HCT116 (cell line): ENCODE measurements at regions not wholly inside any gene's neighbourhood (a gene's known extent, or its start where the extent isn't known, plus 50 kb on each side); places are given as distances from the start of the nearest gene placed in this dataset.

ENCODE experiments used
- ATAC-seq: fragments of 200-7000 bp; cut with Tn5 transposase; 2 replicates; pipeline ENCODE4 v1.9.1; 2020; ENCODE audit warnings: mild to moderate bottlenecking, moderate library complexity
- BruUV-seq: library from RNA; stranded (reverse); fragments of 400-500 nt; replicated peaks from 2 replicates; lab custom pipeline; 2021; lab: Mats Ljungman, UMichigan
- CTCF ChIA-PET: fragments of 300-600 bp; sonication (Branson Sonifier 250); formaldehyde crosslinking; loops from one replicate; lab custom pipeline; 2021; ENCODE audit warnings: antibody characterized with exemption; lab: Charles Lee
- POLR2A ChIA-PET: fragments of 300-600, 350-600 bp; sonication (Branson Sonifier 250); formaldehyde crosslinking; loops from one replicate; lab custom pipeline; 2021; ENCODE audit warnings: antibody characterized with exemption; lab: Charles Lee
- RAD21 ChIA-PET, 2 experiments: fragments of 300-600 bp; sonication (Branson Sonifier 250); formaldehyde crosslinking; loops; one replicate each; lab custom pipeline; 2023; ENCODE audit warnings: low total read pairs in 2 of 2; ENCODE audit not compliant: uncharacterized antibody in 2 of 2, unreplicated experiment in 2 of 2, low non-redundant PET in 1 of 2; lab: Charles Lee
- DNase-seq: peaks from one replicate; pipeline ENCODE4 v3.0.0-alpha.2; 2010; ENCODE audit warnings: low read depth, low spot score
- H2AFZ ChIP-seq: fragments of 200-600 bp; shearing (Covaris generic), sonication (generic); 2 replicates; pipeline ENCODE4 v1.6.1; 2017; ENCODE audit warnings: low read depth, mixed run types, mixed read lengths, antibody characterized with exemption, low read length; ENCODE audit not compliant: poor library complexity, severe bottlenecking
- H3K27ac ChIP-seq: 2 replicates; pipeline ENCODE4 v1.5.1; 2012; ENCODE audit warnings: low read depth, low read length
- H3K27me3 ChIP-seq: fragments of 200-600 bp; sonication (generic); 2 replicates; pipeline ENCODE4 v1.6.1; 2016; ENCODE audit warnings: mixed run types, low read length, mixed read lengths; ENCODE audit not compliant: insufficient read depth
- H3K36me3 ChIP-seq, 2 experiments: fragments of 200-500 bp in 1 of 2; fragments of 200-600 bp in 1 of 2; sonication (Bioruptor generic) in 1 of 2; sonication (generic) in 1 of 2; 2 replicates each; pipeline versions ENCODE4 v1.5.1 to v1.6.1; 2014 to 2016; ENCODE audit warnings: low read length in 2 of 2, inconsistent platforms in 1 of 2, mixed read lengths in 1 of 2, mixed run types in 1 of 2; ENCODE audit not compliant: insufficient read depth in 2 of 2, control insufficient read depth in 1 of 2
- H3K4me1 ChIP-seq, 2 experiments: fragments of 200-600 bp in 1 of 2; sonication (generic) in 1 of 2; 2 replicates each; pipeline versions ENCODE4 v1.5.1 to v1.6.1; 2012 to 2017; ENCODE audit warnings: low read length in 2 of 2, inconsistent platforms in 1 of 2, mild to moderate bottlenecking in 1 of 2, mixed read lengths in 1 of 2, mixed run types in 1 of 2, moderate library complexity in 1 of 2; ENCODE audit not compliant: insufficient read depth in 2 of 2, control insufficient read depth in 1 of 2
- H3K4me2 ChIP-seq: fragments of 200-600 bp; sonication (generic); 2 replicates; pipeline ENCODE4 v1.6.1; 2017; ENCODE audit warnings: mixed run types, low read length, mixed read lengths
- H3K4me3 ChIP-seq, 2 experiments: fragments of 200-600 bp in 1 of 2; sonication (generic) in 1 of 2; replicated peaks in 1 of 2; 2 replicates each; pipeline ENCODE4 v1.5.1; 2011 to 2016; ENCODE audit warnings: low read length in 2 of 2, control low read depth in 1 of 2, low read depth in 1 of 2, mild to moderate bottlenecking in 1 of 2, mixed read lengths in 1 of 2, mixed run types in 1 of 2
- H3K79me2 ChIP-seq: fragments of 200-600 bp; sonication (generic); 2 replicates; pipeline ENCODE4 v1.6.1; 2017; ENCODE audit warnings: mild to moderate bottlenecking, mixed run types, low read length, moderate library complexity, mixed read lengths; ENCODE audit not compliant: insufficient read depth
- H3K9ac ChIP-seq: fragments of 200-600 bp; sonication (generic); 2 replicates; pipeline ENCODE4 v1.6.1; 2016; ENCODE audit warnings: low read length, mixed read lengths
- H3K9me2 ChIP-seq: fragments of 200-600 bp; sonication (generic), shearing (Covaris generic); 2 replicates; pipeline ENCODE4 v1.6.1; 2017; ENCODE audit warnings: mixed run types, mild to moderate bottlenecking, moderate library complexity; ENCODE audit not compliant: insufficient read depth
- H3K9me3 ChIP-seq, 2 experiments: fragments of 200-500 bp in 1 of 2; fragments of 200-600 bp in 1 of 2; sonication (Bioruptor generic) in 1 of 2; sonication (generic) in 1 of 2; 2 replicates each; pipeline ENCODE4 v1.6.1; 2014 to 2017; ENCODE audit warnings: low read length in 2 of 2, mixed read lengths in 2 of 2, inconsistent platforms in 1 of 2, low read depth in 1 of 2, mild to moderate bottlenecking in 1 of 2, mixed run types in 1 of 2, moderate library complexity in 1 of 2; ENCODE audit not compliant: control insufficient read depth in 1 of 2, insufficient read depth in 1 of 2
- H4K20me1 ChIP-seq: fragments of 200-600 bp; sonication (generic), shearing (Covaris generic); 2 replicates; pipeline ENCODE4 v1.6.1; 2017; ENCODE audit warnings: mixed run types, mild to moderate bottlenecking, moderate library complexity; ENCODE audit not compliant: insufficient read depth
- CBX3 ChIP-seq: IDR thresholded peaks from 2 replicates; pipeline ENCODE4 v1.6.1; 2012; ENCODE audit warnings: low read depth
- CEBPB ChIP-seq: IDR thresholded peaks from 2 replicates; pipeline ENCODE4 v1.6.1; 2012; ENCODE audit warnings: low read depth
- EZH2phosphoT487 ChIP-seq: fragments of 200-600 bp; IDR thresholded peaks from 2 replicates; pipeline ENCODE4 v1.6.1; 2018; ENCODE audit warnings: antibody characterized with exemption, borderline replicate concordance
- FOSL1 ChIP-seq: IDR thresholded peaks from 2 replicates; pipeline ENCODE4 v1.6.1; 2012; ENCODE audit warnings: low read depth
- JUND ChIP-seq: IDR thresholded peaks from 2 replicates; pipeline ENCODE4 v1.6.1; 2012
- POLR2AphosphoS5 ChIP-seq: IDR thresholded peaks from 2 replicates; pipeline ENCODE4 v1.6.1; 2011; ENCODE audit warnings: mild to moderate bottlenecking, low read depth, low read length, moderate library complexity
- RAD21 ChIP-seq: IDR thresholded peaks from 2 replicates; pipeline ENCODE4 v1.6.1; 2012; ENCODE audit warnings: low read depth, mild to moderate bottlenecking
- REST ChIP-seq: IDR thresholded peaks from 2 replicates; pipeline ENCODE4 v1.6.1; 2012; ENCODE audit warnings: low read depth
- SP1 ChIP-seq: IDR thresholded peaks from 2 replicates; pipeline ENCODE4 v1.6.1; 2012; ENCODE audit warnings: low read depth
- SRF ChIP-seq: IDR thresholded peaks from 2 replicates; pipeline ENCODE4 v1.6.1; 2012; ENCODE audit warnings: low read depth
- TCF7L2 ChIP-seq: IDR thresholded peaks from 2 replicates; pipeline ENCODE4 v1.7.0; 2011; ENCODE audit warnings: borderline replicate concordance, inconsistent platforms; ENCODE audit not compliant: insufficient read depth, insufficient read length; ENCODE audit errors: extremely low read depth
- ZBTB33 ChIP-seq: IDR thresholded peaks from 2 replicates; pipeline ENCODE4 v1.6.1; 2011; ENCODE audit warnings: mild to moderate bottlenecking, low read length, moderate library complexity; ENCODE audit not compliant: insufficient replicate concordance; ENCODE audit errors: extremely low read depth
- ZNF274 ChIP-seq: fragments of 200-500 bp; sonication (Bioruptor generic); IDR thresholded peaks from 2 replicates; pipeline ENCODE4 v1.6.1; 2014; ENCODE audit warnings: mild to moderate bottlenecking, low read depth, low read length, inconsistent platforms
- intact Hi-C: fragments of 100-400 bp; cut with micrococcal nuclease; formaldehyde crosslinking; loops from 2 replicates; pipeline ENCODE4 v1.10.0; 2022

GRCh38 chr20:46811224-46812084 is 83.2 kb upstream of the EYA2 start (continued):
- no peak for TF ChIP-seq POLR2AphosphoS5
- no peak for TF ChIP-seq ZNF274
- no peak for TF ChIP-seq EZH2phosphoT487
- TF ChIP-seq, all 23 proteins: peak for 0

DNA sequence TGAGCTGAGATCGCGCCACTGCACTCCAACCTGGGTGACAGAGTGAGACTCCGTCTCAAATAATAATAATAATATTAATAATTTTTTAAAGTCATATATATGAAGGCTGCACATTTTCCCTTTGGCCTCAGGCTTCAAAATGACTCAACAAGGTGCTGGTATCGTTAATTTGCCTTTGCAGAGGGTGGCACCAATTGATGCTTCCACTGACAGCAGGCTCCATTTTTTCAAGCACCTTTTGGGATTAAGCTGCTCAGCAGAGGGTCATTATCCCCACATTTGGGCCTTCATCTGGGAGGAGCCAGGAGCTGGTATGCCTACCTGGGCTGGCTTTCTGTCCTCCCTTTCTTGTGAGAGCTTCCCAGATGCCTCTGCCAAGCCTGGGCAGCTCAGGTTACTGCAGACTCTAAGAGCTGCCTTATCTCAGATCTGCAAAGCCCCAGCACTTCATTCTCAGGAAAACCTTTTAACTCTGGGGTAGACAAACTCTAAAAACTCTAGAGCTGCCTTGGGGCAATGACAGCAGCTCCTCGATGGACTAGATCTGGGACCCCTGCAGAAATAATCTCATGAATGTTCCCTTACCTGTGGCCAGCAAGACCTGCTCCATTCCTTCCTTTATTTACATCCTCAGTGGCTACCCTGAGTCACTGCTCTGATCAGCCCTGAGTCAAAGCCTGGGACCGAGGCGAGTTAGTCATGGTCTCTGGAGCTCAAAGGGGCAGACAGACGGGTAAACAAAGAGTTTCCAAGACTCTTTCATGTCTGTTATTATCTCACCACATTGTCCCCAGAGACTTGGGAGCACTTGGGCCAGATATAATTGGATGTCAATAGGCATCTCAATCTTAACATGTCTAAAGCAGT is 80.0 kb upstream of the EYA2 start:
- peaks cover 35% of the 10 kb centered on the region for H3K27me3 ChIP-seq
- DNase-seq, result peak; percentile 62
- H3K4me3 ChIP-seq, result no peak overlapping the region
- H3K4me1 ChIP-seq, result peaks cover 14 to 15% of the 10 kb centered on the region in 2 experiments
- ChIA-PET RAD21 (no interaction called here), POLR2A (no interaction called here), CTCF (interaction anchor here (0.9 to 1.3 kb wide), 3 partner anchors 11 to 62 kb away, joined by 3 read pairs; no protein-coding TSS in a partner anchor)
- H3K79me2 ChIP-seq, result no peaks in the 10 kb centered on the region
- no peaks in the 10 kb centered on the region for H4K20me1 ChIP-seq
- intact Hi-C loops, result no loop called here
- no peak for TF ChIP-seq SRF
- TF ChIP-seq FOSL1, result peak; percentile 63; the same call in 1 of the 2 replicates
- TF ChIP-seq ZNF274, result no peak
- no peak for TF ChIP-seq ZBTB33
- no peak for TF ChIP-seq RAD21
- TF ChIP-seq TCF7L2, result peak; percentile 84
- no peak for TF ChIP-seq REST
- no peak for TF ChIP-seq CBX3
- peak; percentile 64 for TF ChIP-seq SP1
- TF ChIP-seq JUND, result peak; percentile 71
- TF ChIP-seq CEBPB, result peak; percentile 12; the same call in 1 of the 2 replicates
- TF ChIP-seq POLR2AphosphoS5, result 0 out of 2 replicates have a peak, but pooled peaks have one; percentile 15
- H3K36me3 ChIP-seq, result no peaks in the 10 kb centered on the region
- H3K9me3 ChIP-seq, result no peaks in the 10 kb centered on the region
- ATAC-seq, result peak; percentile 98
- H3K9ac ChIP-seq, result no peak overlapping the region
- H3K4me2 ChIP-seq, result peak overlapping the region; percentile 32
- H3K9me2 ChIP-seq, result no peaks in the 10 kb centered on the region
- peak overlapping the region; percentile 29; the same call in 1 of the 2 replicates for H3K27ac ChIP-seq
- H2AFZ ChIP-seq, result no peak overlapping the region
- no TSS peak for BruUV-seq
